H1 (cell line): ENCODE measurements at regions not wholly inside any gene's neighbourhood (a gene's known extent, or its start where the extent isn't known, plus 50 kb on each side); places are given as distances from the start of the nearest gene placed in this dataset.

Experiments used
- CREB1 ChIP-seq: IDR thresholded peaks from 2 replicates; pipeline ENCODE4 v1.6.1; 2012; ENCODE audit warnings: inconsistent platforms
- CTCF ChIP-seq, 3 experiments: IDR thresholded peaks; 1 replicate in 2 of 3; 2 replicates in 1 of 3; pipeline versions ENCODE4 v1.5.1 to v1.6.1; 2011; ENCODE audit warnings: low read length in 3 of 3, mild to moderate bottlenecking in 3 of 3, inconsistent platforms in 2 of 3, low read depth in 1 of 3, moderate library complexity in 1 of 3; ENCODE audit not compliant: insufficient read depth in 1 of 3; ENCODE audit errors: control extremely low read depth in 1 of 3
- EP300 ChIP-seq, 2 experiments: IDR thresholded peaks; 1 replicate in 1 of 2; 2 replicates in 1 of 2; pipeline ENCODE4 v1.6.1; 2011 to 2012; ENCODE audit warnings: low read depth in 2 of 2, low read length in 2 of 2, mild to moderate bottlenecking in 2 of 2, borderline replicate concordance in 1 of 2, inconsistent platforms in 1 of 2, moderate library complexity in 1 of 2
- FOSL1 ChIP-seq: IDR thresholded peaks from 2 replicates; pipeline ENCODE4 v1.6.1; 2011; ENCODE audit warnings: mild to moderate bottlenecking, low read depth, low read length, moderate library complexity; ENCODE audit not compliant: insufficient read depth
- HDAC2 ChIP-seq, 2 experiments: fragments of 300-600 bp in 1 of 2; sonication (generic) in 1 of 2; IDR thresholded peaks; 2 replicates each; pipeline ENCODE4 v1.6.1; 2011 to 2012; ENCODE audit warnings: low read depth in 2 of 2, low read length in 2 of 2, mild to moderate bottlenecking in 2 of 2, moderate library complexity in 2 of 2, borderline replicate concordance in 1 of 2, inconsistent platforms in 1 of 2
- KDM5A ChIP-seq: fragments of 200-600 bp; IDR thresholded peaks from 2 replicates; pipeline ENCODE4 v1.7.1; 2012; ENCODE audit warnings: mild to moderate bottlenecking, low read length, inconsistent platforms, mixed read lengths
- MAX ChIP-seq: IDR thresholded peaks from 2 replicates; pipeline ENCODE4 v1.6.1; 2012; ENCODE audit warnings: inconsistent platforms
- POLR2AphosphoS5 ChIP-seq: IDR thresholded peaks from 2 replicates; pipeline ENCODE4 v1.6.1; 2011; ENCODE audit warnings: low read depth, low read length
- POU5F1 ChIP-seq: IDR thresholded peaks from 2 replicates; pipeline ENCODE4 v1.6.1; 2011; ENCODE audit warnings: low read depth, mild to moderate bottlenecking, low read length, moderate library complexity
- SP2 ChIP-seq: IDR thresholded peaks from 2 replicates; pipeline ENCODE4 v1.6.1; 2012; ENCODE audit warnings: mild to moderate bottlenecking, low read length, inconsistent platforms
- TAF1 ChIP-seq: IDR thresholded peaks from 2 replicates; pipeline ENCODE4 v1.6.1; 2011; ENCODE audit warnings: mild to moderate bottlenecking, low read depth, low read length
- YY1 ChIP-seq: IDR thresholded peaks from 2 replicates; pipeline ENCODE4 v1.6.1; 2011; ENCODE audit warnings: low read depth, mild to moderate bottlenecking, low read length

GRCh38 chr7:112398534-112398933 lies 51.7 kb upstream of the IFRD1 start:
- TF ChIP-seq CTCF (IDR thresholded peaks at IDR 0.05; ENCODE audit: control extremely low read depth in 1 of 3, insufficient read depth in 1 of 3, low read depth in 1 of 3, low read length in 3 of 3) (no peak), FOSL1 (no peak), POU5F1 (no peak), CREB1 (no peak), HDAC2 (IDR thresholded peaks at IDR 0.05; ENCODE audit: borderline replicate concordance in 1 of 2, low read depth in 2 of 2, low read length in 2 of 2) (no peak), YY1 (no peak), SP2 (no peak), POLR2AphosphoS5 (no peak), EP300 (IDR thresholded peaks at IDR 0.05; ENCODE audit: borderline replicate concordance in 1 of 2, low read depth in 2 of 2, low read length in 2 of 2) (no peak), TAF1 (no peak), KDM5A (no peak), MAX (no peak)
